Smooth muscle cell of the brain vasculature (primary cell): ENCODE measurements at regions not wholly inside any gene's neighbourhood (a gene's known extent, or its start where the extent isn't known, plus 50 kb on each side); places are given as distances from the start of the nearest gene placed in this dataset.

Experiments
- DNase-seq: peaks from one replicate; pipeline ENCODE4 v3.0.0-alpha.2; 2012; ENCODE audit warnings: low read depth, low spot score

DNA sequence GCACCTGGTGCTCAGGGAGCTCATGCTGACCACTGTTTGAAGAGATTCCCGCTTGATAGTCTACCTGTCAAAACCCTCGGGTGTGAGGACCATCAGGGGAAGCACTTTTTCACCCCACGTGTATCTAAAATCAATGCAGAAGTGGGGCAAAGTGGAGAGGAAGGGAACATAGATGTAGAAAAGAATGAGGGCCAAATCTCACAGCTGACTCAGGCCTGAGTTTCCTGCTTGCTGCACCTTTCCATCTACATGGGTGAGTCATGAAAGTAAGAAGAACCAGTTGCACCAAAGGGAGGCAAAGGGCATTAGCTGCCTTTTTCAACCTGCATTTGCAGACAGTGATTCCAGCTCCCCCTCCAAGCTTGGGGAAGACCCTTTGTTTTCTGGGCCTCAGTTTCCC, 100.2 kb upstream of the MYCN start:
- DNase-seq: no peak

GRCh38 chr2:15840969-15841368, 99.4 kb upstream of the MYCN start:
- no peak for DNase-seq

- no peak for DNase-seq
These were observed 98.4 kb upstream of the MYCN start for GRCh38 chr2:15841776-15842560.

- DNase-seq: no peak
These were observed 97.3 kb upstream of the MYCN start for GRCh38 chr2:15842758-15843666.

DNA sequence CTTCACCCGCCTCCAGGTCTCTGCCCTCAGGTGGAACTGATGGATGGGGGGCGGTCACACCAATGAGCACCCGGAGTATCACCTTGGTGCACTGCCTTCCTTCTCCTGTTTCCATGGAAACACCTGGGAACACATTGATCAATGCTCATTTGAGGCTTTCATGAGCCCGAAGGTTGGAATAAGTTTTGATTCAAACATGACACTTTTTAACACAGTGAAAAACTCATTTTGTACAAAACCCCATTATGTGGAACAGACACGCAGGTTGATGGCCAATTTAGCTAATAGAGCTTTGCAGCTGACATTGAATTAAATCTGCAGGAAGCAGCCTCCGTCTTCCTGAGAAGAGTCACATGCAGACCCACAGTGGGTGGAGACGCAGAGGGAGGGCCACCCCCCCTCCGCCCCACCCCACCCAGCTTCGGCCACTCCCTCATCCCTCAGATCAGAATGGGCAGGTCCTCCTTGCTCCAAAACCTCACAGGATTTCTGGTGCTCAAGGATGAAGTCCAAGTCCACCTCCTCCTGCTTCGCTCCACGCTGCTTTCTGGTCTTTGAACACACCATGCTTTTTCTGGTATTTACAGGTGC, 96.0 kb upstream of the MYCN start:
- DNase-seq: no peak

DNA sequence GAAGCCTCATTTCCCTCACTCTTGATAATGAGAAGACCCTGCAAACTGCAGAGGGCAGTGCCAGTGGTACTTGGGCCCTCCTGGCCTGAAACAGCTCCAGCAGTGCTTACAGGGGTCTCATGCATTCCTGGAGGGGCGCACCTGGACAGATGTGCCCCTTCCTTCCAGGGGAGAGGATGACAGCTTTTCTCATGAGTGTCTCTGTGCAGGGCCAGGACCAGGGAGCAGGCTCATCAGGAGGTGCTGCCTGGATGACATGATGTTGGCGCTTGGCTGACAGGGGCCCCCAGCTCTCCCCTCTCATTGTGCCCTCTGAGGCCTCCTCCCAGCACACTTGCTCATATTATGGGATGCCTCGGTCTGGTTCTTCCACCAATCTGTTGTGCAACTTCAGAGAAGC, 95.1 kb upstream of the MYCN start:
- DNase-seq: no peak

DNA sequence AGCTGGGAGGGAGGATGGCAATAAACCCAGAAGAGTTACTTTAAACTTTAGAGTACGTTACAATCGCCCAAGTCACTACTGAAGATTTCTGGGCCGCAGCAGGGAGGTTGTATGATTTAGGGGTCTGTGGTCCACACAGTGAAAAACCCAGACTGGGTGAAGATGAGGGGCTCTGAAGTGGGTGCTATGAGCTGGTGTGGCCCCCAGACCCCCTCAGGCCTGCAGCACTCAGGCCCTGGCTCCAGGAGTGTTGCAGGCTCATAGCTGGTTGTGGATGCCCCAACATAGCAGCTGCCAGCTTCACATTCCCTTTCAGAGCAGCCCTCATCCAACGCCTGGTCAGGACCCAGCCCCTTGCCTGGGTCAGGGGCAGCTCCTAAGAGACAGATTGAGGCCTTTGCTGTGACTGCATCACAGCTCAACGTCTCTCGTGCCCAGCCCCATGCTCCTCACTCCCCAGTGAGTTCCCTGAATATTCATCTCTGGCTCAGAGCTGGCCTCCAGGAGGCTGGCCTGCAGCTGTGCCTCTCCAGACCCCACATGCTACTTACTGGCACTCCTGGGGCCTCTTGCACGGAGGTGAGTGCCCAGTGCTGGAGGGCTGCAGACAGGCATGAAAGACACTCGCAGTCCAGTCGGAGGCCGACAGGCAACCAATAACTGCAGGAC, 94.5 kb upstream of the MYCN start:
- no peak for DNase-seq

- DNase-seq: no peak
These were observed 93.7 kb upstream of the MYCN start for GRCh38 chr2:15846626-15847025.

DNA sequence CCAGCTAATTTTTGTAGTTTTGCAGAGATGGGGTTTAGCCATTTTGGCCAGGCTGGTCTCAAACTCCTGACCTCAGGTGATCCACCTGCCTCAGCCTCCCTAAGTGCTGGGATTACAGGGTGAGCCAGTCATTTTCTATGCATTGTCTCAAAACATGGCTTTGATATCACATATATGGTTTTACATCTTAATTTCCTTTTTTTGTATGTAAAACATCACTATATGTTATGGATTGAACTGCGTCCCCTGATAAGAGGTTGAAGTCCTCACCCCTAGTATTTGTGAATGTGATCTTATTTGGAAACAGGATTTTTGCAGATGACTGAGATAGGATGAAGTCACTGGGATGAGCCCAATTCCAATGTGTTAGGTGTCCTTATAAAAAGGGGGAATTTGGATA, 89.8 kb upstream of the MYCN start:
- DNase-seq: no peak

DNA sequence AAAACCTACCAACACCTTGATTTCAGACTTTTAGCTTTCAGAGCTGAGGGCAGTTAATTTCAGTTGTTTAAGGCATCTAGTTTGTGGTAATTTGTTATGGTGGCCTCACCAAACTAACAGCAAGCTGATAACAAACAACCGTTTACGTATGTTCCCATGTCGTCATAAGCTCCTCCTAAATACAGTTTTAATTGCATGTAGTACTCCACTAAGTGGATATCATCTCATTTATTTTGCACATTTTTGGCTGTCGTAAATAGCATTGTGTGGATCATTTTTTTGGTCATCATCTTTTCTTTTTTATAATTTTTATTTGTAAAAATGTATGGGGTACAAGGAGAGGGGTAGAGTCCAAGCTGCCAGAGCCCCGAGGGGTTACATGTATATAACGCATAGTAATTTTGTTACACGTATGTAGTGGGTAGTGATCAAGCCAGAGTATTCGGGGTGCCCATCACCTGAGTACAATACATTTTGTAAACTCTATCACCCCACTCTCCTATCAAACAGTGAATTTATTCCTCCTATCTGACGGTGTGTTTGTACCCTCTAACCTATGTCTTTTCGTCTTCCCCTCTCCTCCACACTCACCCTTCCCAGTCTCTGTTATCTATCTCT, 89.2 kb upstream of the MYCN start:
- no peak for DNase-seq

- no peak for DNase-seq
These were observed 87.5 kb upstream of the MYCN start for GRCh38 chr2:15852811-15853210.

DNA sequence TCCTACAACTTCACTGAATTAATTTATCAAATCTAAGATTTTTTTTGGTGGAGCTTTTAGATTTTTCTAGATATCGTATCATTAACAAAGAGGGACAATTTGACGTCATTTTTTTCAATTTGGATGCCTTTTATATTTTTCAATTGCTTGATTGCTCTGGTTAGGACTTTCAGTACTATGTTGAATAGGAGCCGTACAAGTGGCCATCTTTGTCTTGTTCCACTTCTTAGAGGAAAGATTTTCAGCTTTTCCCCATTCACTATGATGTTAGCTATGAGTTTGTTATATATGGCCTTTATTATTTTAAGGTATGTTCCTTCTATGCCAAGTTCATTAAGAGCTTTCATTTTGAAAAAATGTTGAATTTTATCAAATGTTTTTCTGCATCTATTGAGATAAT, 86.4 kb upstream of the MYCN start:
- no peak for DNase-seq

DNA sequence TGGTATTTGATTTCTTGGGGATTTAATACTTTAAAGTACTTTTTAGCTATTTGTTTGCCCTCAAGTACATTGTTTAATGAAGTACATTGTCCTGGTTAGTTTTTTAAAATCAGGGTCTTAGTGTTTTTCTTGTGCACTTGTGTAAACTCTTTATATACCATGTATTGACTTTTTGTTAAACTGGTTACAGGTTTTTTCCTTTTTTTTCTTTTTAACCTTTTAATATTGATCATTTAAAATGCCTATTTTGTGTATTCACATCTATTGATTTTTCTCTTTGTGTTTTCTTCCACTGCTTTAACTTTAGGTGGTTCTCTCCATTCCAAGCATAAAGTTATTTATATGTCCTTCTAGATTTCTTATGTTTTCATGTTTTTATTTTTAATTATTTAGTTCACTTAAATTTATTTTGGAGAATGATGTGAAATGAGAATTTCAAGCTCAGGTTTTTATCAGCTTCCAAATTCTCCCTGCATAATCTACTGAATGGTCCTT, 84.5 kb upstream of the MYCN start:
- no peak for DNase-seq

- no peak for DNase-seq
These were observed 84.0 kb upstream of the MYCN start for GRCh38 chr2:15856318-15856717.

DNA sequence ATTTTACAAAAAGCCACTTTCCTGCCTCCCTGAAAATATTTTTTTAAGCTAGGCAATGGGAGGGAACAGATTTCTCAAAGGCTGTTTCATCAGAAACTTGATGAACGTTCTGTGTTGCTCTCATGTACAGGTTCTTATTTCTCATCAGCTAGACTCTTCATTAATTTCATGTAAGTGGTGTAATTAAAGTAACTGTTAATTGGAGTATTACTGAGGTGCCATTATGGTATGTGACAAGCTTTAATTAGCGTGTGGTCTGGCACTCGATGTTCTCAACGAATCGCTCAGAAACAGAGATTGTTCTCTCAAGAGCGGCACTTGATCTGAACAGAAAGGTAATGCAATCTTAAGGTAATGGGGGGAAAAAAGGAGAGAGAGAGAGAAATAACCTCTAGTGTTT, 81.9 kb upstream of the MYCN start:
- no peak for DNase-seq

- no peak for DNase-seq
These were observed 80.2 kb upstream of the MYCN start for GRCh38 chr2:15860051-15860663.

- DNase-seq: no peak
These were observed 79.6 kb upstream of the MYCN start for GRCh38 chr2:15860760-15861159.

DNA sequence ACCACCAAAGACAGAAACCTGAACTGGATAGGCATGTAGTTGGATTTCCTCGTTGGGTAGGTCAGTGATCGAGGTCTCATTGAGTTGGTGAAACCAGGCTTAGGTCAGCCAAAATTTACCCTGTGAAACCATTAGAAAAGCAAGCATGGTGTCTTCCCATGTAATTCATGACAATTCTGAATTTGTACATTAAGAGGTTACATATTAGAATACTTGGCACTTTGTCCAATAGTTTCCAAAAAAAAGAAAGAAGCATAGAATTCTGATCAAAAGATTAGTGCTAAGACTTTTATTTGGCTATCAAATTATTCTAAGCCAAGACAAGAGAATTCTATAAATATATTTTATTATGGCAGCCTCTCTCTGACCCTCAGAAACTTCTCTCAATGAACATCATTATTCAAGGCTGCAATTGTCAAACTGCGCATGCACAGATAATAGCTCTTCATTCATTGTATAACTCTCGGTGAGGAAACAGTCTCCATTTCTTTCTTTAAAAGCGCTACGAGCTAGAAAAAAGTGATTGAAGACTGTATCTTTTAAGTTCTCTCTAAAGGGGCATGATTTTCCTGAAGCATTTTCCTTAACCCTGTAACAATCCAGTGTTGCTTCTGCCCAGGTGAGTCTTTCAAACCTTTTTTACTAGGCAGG, 79.1 kb upstream of the MYCN start:
- DNase-seq: no peak

GRCh38 chr2:15861898-15862297, 78.5 kb upstream of the MYCN start:
- DNase-seq: no peak

DNA sequence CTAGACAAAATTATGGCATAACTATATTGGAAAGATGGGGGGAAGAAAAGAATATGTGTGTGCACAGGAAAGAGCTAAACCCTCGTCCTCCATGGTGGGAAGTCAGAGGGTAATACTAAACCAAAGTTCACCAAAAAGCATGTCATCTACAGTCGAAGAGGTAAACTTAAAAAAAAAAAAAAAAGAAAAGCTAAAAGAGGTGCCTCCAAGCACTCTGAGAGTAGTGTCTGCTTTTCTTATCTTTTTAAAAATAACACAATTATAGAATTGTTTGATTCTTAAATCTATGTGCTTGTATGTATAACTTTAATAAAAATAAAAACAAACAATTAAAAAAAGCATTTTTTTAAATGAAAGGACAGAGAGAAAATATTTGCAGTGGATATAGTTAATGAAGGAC, 77.3 kb upstream of the MYCN start:
- DNase-seq: no peak
